SK-N-SH (cell line): ENCODE measurements at regions not wholly inside any gene's neighbourhood (a gene's known extent, or its start where the extent isn't known, plus 50 kb on each side); places are given as distances from the start of the nearest gene placed in this dataset.
A peak's percentile ranks its signal among the peaks of the same experiment; 100 is the strongest.

ENCODE experiments used
- CTCF ChIA-PET: fragments of 300-600, 350-600 bp; formaldehyde crosslinking; extraction: SDS; loops from one replicate; lab custom pipeline; 2021; lab: Yijun Ruan, JAX
- POLR2A ChIA-PET: fragments of 350-600 bp; sonication (Branson Sonifier 250); formaldehyde crosslinking; extraction: SDS; loops from one replicate; lab custom pipeline; 2020; ENCODE audit warnings: antibody characterized with exemption, inconsistent platforms; lab: Yijun Ruan, JAX
- DNase-seq: peaks from one replicate; pipeline ENCODE4 v3.0.0; 2012
- H2AFZ ChIP-seq: fragments of 200-600 bp; sonication (generic); 2 replicates; pipeline ENCODE4 v1.8.1; 2016; ENCODE audit warnings: antibody characterized with exemption, mild to moderate bottlenecking, low read depth
- H3F3A ChIP-seq: fragments of 200-600 bp; sonication (generic); replicated peaks from 2 replicates; pipeline ENCODE3; 2016; ENCODE audit warnings: antibody characterized with exemption, mild to moderate bottlenecking; ENCODE audit not compliant: insufficient read depth
- H3K27ac ChIP-seq, 2 experiments: fragments of 200-500 bp in 1 of 2; fragments of 200-600 bp in 1 of 2; sonication (Bioruptor generic) in 1 of 2; sonication (generic), shearing (Covaris generic) in 1 of 2; 2 replicates each; pipeline versions ENCODE4 v1.5.1 to v1.6.1; 2014 to 2016; ENCODE audit warnings: low read depth in 2 of 2, inconsistent platforms in 1 of 2, low read length in 1 of 2, mild to moderate bottlenecking in 1 of 2, mixed read lengths in 1 of 2
- H3K27me3 ChIP-seq: fragments of 200-600 bp; sonication (generic), shearing (Covaris generic); 2 replicates; pipeline ENCODE4 v1.6.1; 2016; ENCODE audit warnings: mixed run types; ENCODE audit not compliant: insufficient read depth
- H3K36me3 ChIP-seq, 2 experiments: fragments of 200-500 bp in 1 of 2; fragments of 200-600 bp in 1 of 2; sonication (Bioruptor generic) in 1 of 2; sonication (generic) in 1 of 2; replicated peaks in 1 of 2; 2 replicates each; pipeline versions ENCODE3 to v1.5.1; 2014 to 2016; ENCODE audit warnings: low read length in 1 of 2, mild to moderate bottlenecking in 1 of 2; ENCODE audit not compliant: insufficient read depth in 2 of 2, control insufficient read depth in 1 of 2
- H3K4me1 ChIP-seq, 2 experiments: fragments of 200-500 bp in 1 of 2; fragments of 200-600 bp in 1 of 2; sonication (Bioruptor generic) in 1 of 2; sonication (generic), shearing (Covaris generic) in 1 of 2; 2 replicates each; pipeline versions ENCODE4 v1.5.1 to v1.6.1; 2014 to 2016; ENCODE audit warnings: low read depth in 1 of 2, low read length in 1 of 2, mixed run types in 1 of 2; ENCODE audit not compliant: insufficient read depth in 2 of 2, control insufficient read depth in 1 of 2
- H3K4me2 ChIP-seq: fragments of 200-600 bp; sonication (generic), shearing (Covaris generic); 2 replicates; pipeline ENCODE4 v1.6.1; 2017; ENCODE audit warnings: mixed run types
- H3K4me3 ChIP-seq, 2 experiments: fragments of 200-500 bp in 1 of 2; fragments of 200-600 bp in 1 of 2; sonication (Bioruptor generic) in 1 of 2; sonication (generic), shearing (Covaris generic) in 1 of 2; 2 replicates each; pipeline versions ENCODE4 v1.5.1 to v1.8.1; 2014 to 2016; ENCODE audit warnings: low read depth in 2 of 2, inconsistent platforms in 1 of 2, low read length in 1 of 2, mild to moderate bottlenecking in 1 of 2, mixed read lengths in 1 of 2, moderate library complexity in 1 of 2
- H3K79me2 ChIP-seq: fragments of 200-600 bp; sonication (generic); 2 replicates; pipeline ENCODE4 v1.8.1; 2017; ENCODE audit warnings: mild to moderate bottlenecking; ENCODE audit not compliant: insufficient read depth
- H3K9ac ChIP-seq: fragments of 200-600 bp; sonication (generic); 2 replicates; pipeline ENCODE4 v1.6.1; 2017; ENCODE audit warnings: mixed run types
- H3K9me2 ChIP-seq: fragments of 200-600 bp; sonication (generic); 2 replicates; pipeline ENCODE4 v1.6.1; 2017; ENCODE audit warnings: mixed run types
- H3K9me3 ChIP-seq: fragments of 200-600 bp; sonication (generic); 2 replicates; pipeline ENCODE4 v1.6.1; 2017; ENCODE audit warnings: mixed run types, mild to moderate bottlenecking, moderate library complexity
- H4K20me1 ChIP-seq: fragments of 200-600 bp; sonication (generic); 2 replicates; pipeline ENCODE4 v1.6.1; 2017; ENCODE audit warnings: mild to moderate bottlenecking, mixed run types; ENCODE audit not compliant: insufficient read depth
- EP300 ChIP-seq, 2 experiments: IDR thresholded peaks; 2 replicates each; pipeline versions ENCODE4 v1.4.0 to v1.6.1; 2012; ENCODE audit warnings: borderline replicate concordance in 1 of 2, low read depth in 1 of 2, low read length in 1 of 2
- EZH2phosphoT487 ChIP-seq: fragments of 200-600 bp; sonication (generic); IDR thresholded peaks from 2 replicates; pipeline ENCODE4 v1.6.1; 2017; ENCODE audit warnings: low read depth, mixed run types, mild to moderate bottlenecking, antibody characterized with exemption, moderate library complexity, borderline replicate concordance
- FOSL2 ChIP-seq: IDR thresholded peaks from 2 replicates; pipeline ENCODE4 v1.4.0; 2012; ENCODE audit warnings: low read depth, mild to moderate bottlenecking, moderate library complexity, borderline replicate concordance
- JUND ChIP-seq: IDR thresholded peaks from 2 replicates; pipeline ENCODE4 v1.4.0; 2012
- NFIC ChIP-seq: IDR thresholded peaks from 2 replicates; pipeline ENCODE4 v1.4.0; 2012; ENCODE audit warnings: borderline replicate concordance
- RAD21 ChIP-seq: IDR thresholded peaks from 2 replicates; pipeline ENCODE4 v1.6.1; 2012; ENCODE audit warnings: mild to moderate bottlenecking, low read length
- RXRA ChIP-seq: IDR thresholded peaks from 2 replicates; pipeline ENCODE4 v1.4.0; 2012; ENCODE audit warnings: low read depth, mild to moderate bottlenecking, borderline replicate concordance
- SMC3 ChIP-seq: IDR thresholded peaks from 2 replicates; pipeline ENCODE4 v1.6.1; 2012; ENCODE audit warnings: low read depth, low read length, improper control_type of control experiment
- TAF1 ChIP-seq: IDR thresholded peaks from 2 replicates; pipeline ENCODE4 v1.6.1; 2012; ENCODE audit warnings: low read depth, mild to moderate bottlenecking, low read length, moderate library complexity, borderline replicate concordance
- TCF12 ChIP-seq: IDR thresholded peaks from 2 replicates; pipeline ENCODE4 v1.4.0; 2012
- WGBS: methylation state at CpG from one replicate; pipeline ENCODE4 v1.1.6; 2017; ENCODE audit warnings: low lambda C conversion rate; 5-methylcytosine and 5-hydroxymethylcytosine counted together
- TF ChIP-seq, protein P1 (sequence below): fragments of 150-350 bp; IDR thresholded peaks from 2 replicates; pipeline ENCODE4 v1.6.1; 2017; ENCODE audit warnings: antibody characterized with exemption, low read length, low read depth, borderline replicate concordance
- TF ChIP-seq, protein P2 (sequence below): IDR thresholded peaks from 2 replicates; pipeline ENCODE4 v1.4.0; 2012; ENCODE audit warnings: low read depth, borderline replicate concordance
- TF ChIP-seq, protein P3 (sequence below): fragments of 200-600 bp; sonication (generic); IDR thresholded peaks from 2 replicates; pipeline ENCODE4 v1.6.1; 2017; ENCODE audit warnings: antibody characterized with exemption, mild to moderate bottlenecking, moderate library complexity
- TF ChIP-seq, protein P4 (sequence below): IDR thresholded peaks from 2 replicates; pipeline ENCODE4; 2012

DNA sequence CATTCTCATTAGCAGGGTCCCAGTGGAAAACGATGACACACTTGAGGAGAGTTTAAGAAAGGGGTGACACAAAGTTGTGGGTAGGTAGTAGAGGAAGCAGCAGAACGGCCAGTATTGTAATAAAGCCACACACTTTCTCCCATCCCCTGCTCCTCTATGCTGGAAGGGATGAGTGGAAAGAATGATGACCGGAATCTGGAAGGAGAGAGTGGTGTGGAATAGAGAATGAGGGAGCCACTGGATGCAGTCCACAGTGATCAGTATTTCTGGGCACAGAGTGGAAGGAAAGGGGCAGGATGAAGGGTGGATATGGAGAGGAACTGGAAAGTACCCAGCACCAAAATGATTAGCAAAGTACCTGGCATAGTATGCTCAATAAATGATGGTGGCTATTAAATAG, 133.8 kb upstream of the DAB2 start (continued):
- TF ChIP-seq, protein P1, sequence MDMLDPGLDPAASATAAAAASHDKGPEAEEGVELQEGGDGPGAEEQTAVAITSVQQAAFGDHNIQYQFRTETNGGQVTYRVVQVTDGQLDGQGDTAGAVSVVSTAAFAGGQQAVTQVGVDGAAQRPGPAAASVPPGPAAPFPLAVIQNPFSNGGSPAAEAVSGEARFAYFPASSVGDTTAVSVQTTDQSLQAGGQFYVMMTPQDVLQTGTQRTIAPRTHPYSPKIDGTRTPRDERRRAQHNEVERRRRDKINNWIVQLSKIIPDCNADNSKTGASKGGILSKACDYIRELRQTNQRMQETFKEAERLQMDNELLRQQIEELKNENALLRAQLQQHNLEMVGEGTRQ, result no peak
- TF ChIP-seq TCF12, result no peak
- no peak for TF ChIP-seq NFIC
- no peak for TF ChIP-seq EP300 (IDR thresholded peaks at IDR 0.05; ENCODE audit: borderline replicate concordance in 1 of 2, low read depth in 1 of 2, low read length in 1 of 2)
- no peak for TF ChIP-seq FOSL2

DNA sequence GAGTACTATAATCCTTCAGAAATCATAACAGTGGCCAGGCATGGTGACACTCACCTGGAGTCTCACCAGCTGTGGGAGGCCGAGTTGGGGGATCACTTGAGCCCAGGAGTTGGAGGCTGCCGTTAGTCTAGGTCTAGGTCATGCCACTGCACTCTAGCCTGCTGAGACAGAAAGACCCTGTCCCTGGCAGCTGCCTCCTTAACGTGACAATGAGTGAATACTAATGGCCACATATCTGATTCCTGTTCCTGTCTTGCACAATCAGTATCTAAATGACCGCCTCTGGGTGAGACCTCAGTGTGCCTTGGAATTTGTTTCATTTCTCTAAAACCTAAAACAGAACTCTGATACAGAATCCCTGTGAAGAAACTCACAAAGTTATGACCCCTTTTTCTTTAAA, 131.0 kb upstream of the DAB2 start:
- Histone ChIP-seq H3K4me3 (no peak overlapping the region), H3K4me1 (no peaks in the 10 kb centered on the region), H4K20me1 (no peaks in the 10 kb centered on the region), H3K9ac (no peak overlapping the region), H3K4me2 (no peak overlapping the region), H3K9me2 (no peaks in the 10 kb centered on the region), H2AFZ (no peak overlapping the region), H3K36me3 (no peaks in the 10 kb centered on the region), H3K27ac (no peak overlapping the region), H3F3A (no peaks in the 10 kb centered on the region), H3K9me3 (no peaks in the 10 kb centered on the region), H3K27me3 (peaks cover 65% of the 10 kb centered on the region), H3K79me2 (no peaks in the 10 kb centered on the region)
- DNase-seq, result no peak
- TF ChIP-seq JUND, result no peak
- TF ChIP-seq EZH2phosphoT487, result no peak
- TF ChIP-seq, protein P1, result no peak
- TF ChIP-seq NFIC, result no peak
- no peak for TF ChIP-seq TAF1
- no peak for TF ChIP-seq RXRA
- ChIA-PET CTCF (no interaction called here), POLR2A (no interaction called here)
- 14% methylated on average over 3 of the region's 4 CpGs for WGBS

DNA sequence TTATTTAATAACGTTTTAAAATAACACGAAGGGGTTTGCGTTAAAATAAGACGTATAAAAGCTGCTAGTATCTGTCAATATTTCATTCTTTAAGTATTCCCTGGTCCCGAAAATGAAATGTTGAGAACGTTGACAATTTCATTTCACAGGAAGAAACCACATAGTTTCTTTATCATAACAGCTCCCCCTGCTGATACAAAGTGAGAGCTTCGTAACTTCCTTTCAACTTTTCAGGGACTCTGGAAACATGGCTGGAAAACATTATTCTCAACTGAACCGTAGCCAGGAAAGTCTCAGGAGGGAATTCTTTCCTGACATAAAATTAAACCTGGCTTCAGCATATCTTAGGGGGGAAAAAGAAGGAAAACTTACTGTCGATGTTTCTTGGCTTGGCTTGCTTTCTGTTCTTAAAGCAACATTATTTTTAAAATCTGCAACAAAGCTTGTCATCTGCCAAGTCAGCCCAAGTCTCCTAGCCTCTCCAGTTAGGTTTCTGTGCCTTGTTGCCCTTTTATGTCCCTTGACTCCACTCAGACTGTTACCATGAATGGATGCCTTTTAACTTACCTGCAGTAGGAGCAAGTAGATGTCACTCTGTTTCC, 122.9 kb upstream of the DAB2 start:
- no peaks in the 10 kb centered on the region for H3F3A ChIP-seq
- H3K4me3 ChIP-seq, result no peak overlapping the region; a peak in 1 of 4 replicates
- peaks cover 0 to 10% of the 10 kb centered on the region in 2 experiments; a peak in 1 of 4 replicates for H3K4me1 ChIP-seq
- TF ChIP-seq, protein P1, result no peak
- TF ChIP-seq FOSL2 (no peak), NFIC (peak; percentile 6; the same call in 1 of the 2 replicates), TCF12 (peak; percentile 27; the same call in 1 of the 2 replicates), SMC3 (peak; percentile 82), RAD21 (peak; percentile 68)
- TF ChIP-seq, protein P2, sequence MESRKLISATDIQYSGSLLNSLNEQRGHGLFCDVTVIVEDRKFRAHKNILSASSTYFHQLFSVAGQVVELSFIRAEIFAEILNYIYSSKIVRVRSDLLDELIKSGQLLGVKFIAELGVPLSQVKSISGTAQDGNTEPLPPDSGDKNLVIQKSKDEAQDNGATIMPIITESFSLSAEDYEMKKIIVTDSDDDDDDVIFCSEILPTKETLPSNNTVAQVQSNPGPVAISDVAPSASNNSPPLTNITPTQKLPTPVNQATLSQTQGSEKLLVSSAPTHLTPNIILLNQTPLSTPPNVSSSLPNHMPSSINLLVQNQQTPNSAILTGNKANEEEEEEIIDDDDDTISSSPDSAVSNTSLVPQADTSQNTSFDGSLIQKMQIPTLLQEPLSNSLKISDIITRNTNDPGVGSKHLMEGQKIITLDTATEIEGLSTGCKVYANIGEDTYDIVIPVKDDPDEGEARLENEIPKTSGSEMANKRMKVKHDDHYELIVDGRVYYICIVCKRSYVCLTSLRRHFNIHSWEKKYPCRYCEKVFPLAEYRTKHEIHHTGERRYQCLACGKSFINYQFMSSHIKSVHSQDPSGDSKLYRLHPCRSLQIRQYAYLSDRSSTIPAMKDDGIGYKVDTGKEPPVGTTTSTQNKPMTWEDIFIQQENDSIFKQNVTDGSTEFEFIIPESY, result no peak
- TF ChIP-seq, protein P3, sequence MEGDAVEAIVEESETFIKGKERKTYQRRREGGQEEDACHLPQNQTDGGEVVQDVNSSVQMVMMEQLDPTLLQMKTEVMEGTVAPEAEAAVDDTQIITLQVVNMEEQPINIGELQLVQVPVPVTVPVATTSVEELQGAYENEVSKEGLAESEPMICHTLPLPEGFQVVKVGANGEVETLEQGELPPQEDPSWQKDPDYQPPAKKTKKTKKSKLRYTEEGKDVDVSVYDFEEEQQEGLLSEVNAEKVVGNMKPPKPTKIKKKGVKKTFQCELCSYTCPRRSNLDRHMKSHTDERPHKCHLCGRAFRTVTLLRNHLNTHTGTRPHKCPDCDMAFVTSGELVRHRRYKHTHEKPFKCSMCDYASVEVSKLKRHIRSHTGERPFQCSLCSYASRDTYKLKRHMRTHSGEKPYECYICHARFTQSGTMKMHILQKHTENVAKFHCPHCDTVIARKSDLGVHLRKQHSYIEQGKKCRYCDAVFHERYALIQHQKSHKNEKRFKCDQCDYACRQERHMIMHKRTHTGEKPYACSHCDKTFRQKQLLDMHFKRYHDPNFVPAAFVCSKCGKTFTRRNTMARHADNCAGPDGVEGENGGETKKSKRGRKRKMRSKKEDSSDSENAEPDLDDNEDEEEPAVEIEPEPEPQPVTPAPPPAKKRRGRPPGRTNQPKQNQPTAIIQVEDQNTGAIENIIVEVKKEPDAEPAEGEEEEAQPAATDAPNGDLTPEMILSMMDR, result peak; percentile 86
- TF ChIP-seq, protein P4, sequence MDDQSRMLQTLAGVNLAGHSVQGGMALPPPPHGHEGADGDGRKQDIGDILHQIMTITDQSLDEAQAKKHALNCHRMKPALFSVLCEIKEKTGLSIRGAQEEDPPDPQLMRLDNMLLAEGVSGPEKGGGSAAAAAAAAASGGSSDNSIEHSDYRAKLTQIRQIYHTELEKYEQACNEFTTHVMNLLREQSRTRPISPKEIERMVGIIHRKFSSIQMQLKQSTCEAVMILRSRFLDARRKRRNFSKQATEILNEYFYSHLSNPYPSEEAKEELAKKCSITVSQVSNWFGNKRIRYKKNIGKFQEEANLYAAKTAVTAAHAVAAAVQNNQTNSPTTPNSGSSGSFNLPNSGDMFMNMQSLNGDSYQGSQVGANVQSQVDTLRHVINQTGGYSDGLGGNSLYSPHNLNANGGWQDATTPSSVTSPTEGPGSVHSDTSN, result no peak
- no peaks in the 10 kb centered on the region for H3K79me2 ChIP-seq
- DNase-seq, result peak; percentile 14
- H3K36me3 ChIP-seq, result no peaks in the 10 kb centered on the region
- H3K9me3 ChIP-seq, result no peaks in the 10 kb centered on the region
- ChIA-PET POLR2A (no interaction called here), CTCF (interaction anchor here (0.6 to 2.5 kb wide), 20 partner anchors 10 to 428 kb away, joined by 3 to 34 read pairs (median 3); no protein-coding TSS in a partner anchor)
- no peak overlapping the region for H3K9ac ChIP-seq
- H3K27ac ChIP-seq, result no peak overlapping the region
- no peaks in the 10 kb centered on the region for H4K20me1 ChIP-seq
- H3K27me3 ChIP-seq, result no peaks in the 10 kb centered on the region
- 1% methylated on average over 9 of the region's 9 CpGs for WGBS
- H2AFZ ChIP-seq, result peak overlapping the region; percentile 32; the same call in 1 of the 2 replicates
- peak overlapping the region; percentile 2; the same call in 1 of the 2 replicates for H3K4me2 ChIP-seq
- no peaks in the 10 kb centered on the region for H3K9me2 ChIP-seq
